ENCODE measurements at regions not wholly inside any gene's neighbourhood (a gene's known extent, or its start where the extent isn't known, plus 50 kb on each side); places are given as distances from the start of the nearest gene placed in this dataset.
A peak's percentile ranks its signal among the peaks of the same experiment; 100 is the strongest.

GRCh38 chr5:4929092-4929655, 211.0 kb upstream of the ADAMTS16 start:
- TF ChIP-seq CEBPB (IDR thresholded peaks at IDR 0.05) (no peak), MAX (IDR thresholded peaks at IDR 0.05) (no peak), YY1 (IDR thresholded peaks at IDR 0.05; ENCODE audit: low read depth) (no peak), EP300 (IDR thresholded peaks at IDR 0.05; ENCODE audit: borderline replicate concordance) (no peak), FOXM1 (IDR thresholded peaks at IDR 0.05; ENCODE audit: borderline replicate concordance, low read depth) (no peak), RAD21 (IDR thresholded peaks at IDR 0.05; ENCODE audit: low read depth) (no peak)

- TF ChIP-seq CREB1 (IDR thresholded peaks at IDR 0.05; ENCODE audit: low read depth) (no peak), YY1 (IDR thresholded peaks at IDR 0.05; ENCODE audit: low read depth) (no peak), NFIC (IDR thresholded peaks at IDR 0.05) (no peak), EP300 (IDR thresholded peaks at IDR 0.05; ENCODE audit: borderline replicate concordance) (no peak), EGR1 (IDR thresholded peaks at IDR 0.05) (no peak), TEAD4 (IDR thresholded peaks at IDR 0.05) (no peak), CEBPB (IDR thresholded peaks at IDR 0.05) (no peak), REST (IDR thresholded peaks at IDR 0.05; ENCODE audit: low read depth) (no peak), TAF1 (IDR thresholded peaks at IDR 0.05; ENCODE audit: low read depth) (no peak), MAX (IDR thresholded peaks at IDR 0.05) (no peak), ZBTB7A (IDR thresholded peaks at IDR 0.05; ENCODE audit: low read depth) (no peak), RAD21 (IDR thresholded peaks at IDR 0.05; ENCODE audit: low read depth) (no peak), TCF12 (IDR thresholded peaks at IDR 0.05; ENCODE audit: low read depth) (no peak), USF1 (IDR thresholded peaks at IDR 0.05) (no peak), FOXM1 (IDR thresholded peaks at IDR 0.05; ENCODE audit: borderline replicate concordance, low read depth) (no peak)
Measured at GRCh38 chr5:4939042-4939781, 200.9 kb upstream of the ADAMTS16 start.

GRCh38 chr5:4941161-4941560, 199.0 kb upstream of the ADAMTS16 start:
- TF ChIP-seq EP300 (IDR thresholded peaks at IDR 0.05; ENCODE audit: borderline replicate concordance) (no peak), REST (IDR thresholded peaks at IDR 0.05; ENCODE audit: low read depth) (no peak), MAX (IDR thresholded peaks at IDR 0.05) (no peak), TAF1 (IDR thresholded peaks at IDR 0.05; ENCODE audit: low read depth) (no peak), YY1 (IDR thresholded peaks at IDR 0.05; ENCODE audit: low read depth) (no peak), NFIC (IDR thresholded peaks at IDR 0.05) (no peak), ZBTB7A (IDR thresholded peaks at IDR 0.05; ENCODE audit: low read depth) (no peak), RAD21 (IDR thresholded peaks at IDR 0.05; ENCODE audit: low read depth) (no peak), USF1 (IDR thresholded peaks at IDR 0.05) (no peak), TCF12 (IDR thresholded peaks at IDR 0.05; ENCODE audit: low read depth) (no peak), CREB1 (IDR thresholded peaks at IDR 0.05; ENCODE audit: low read depth) (no peak), FOXM1 (IDR thresholded peaks at IDR 0.05; ENCODE audit: borderline replicate concordance, low read depth) (no peak), CEBPB (IDR thresholded peaks at IDR 0.05) (no peak), EGR1 (IDR thresholded peaks at IDR 0.05) (no peak), TEAD4 (IDR thresholded peaks at IDR 0.05) (no peak)

GRCh38 chr5:4941957-4942830, 197.9 kb upstream of the ADAMTS16 start:
- TF ChIP-seq EGR1 (IDR thresholded peaks at IDR 0.05) (no peak), ZBTB7A (IDR thresholded peaks at IDR 0.05; ENCODE audit: low read depth) (no peak), RAD21 (IDR thresholded peaks at IDR 0.05; ENCODE audit: low read depth) (peak; percentile 33; the same call in 1 of the 2 replicates), MAX (IDR thresholded peaks at IDR 0.05) (no peak), EP300 (IDR thresholded peaks at IDR 0.05; ENCODE audit: borderline replicate concordance) (no peak), USF1 (IDR thresholded peaks at IDR 0.05) (no peak), CEBPB (IDR thresholded peaks at IDR 0.05) (no peak)

Measured in Ishikawa (cell line).